GM18868 (cell line): ENCODE measurements at regions not wholly inside any gene's neighbourhood (a gene's known extent, or its start where the extent isn't known, plus 50 kb on each side); places are given as distances from the start of the nearest gene placed in this dataset.
"Not testable (repeated sequence)": the region's sequence is repeated elsewhere in the genome, so short reads cannot be mapped to it uniquely, and the experiment has no call there.

ENCODE experiments used
- ATAC-seq: cut with Tn5 transposase; IDR thresholded peaks from one replicate; pipeline ENCODE4 v1.9.1; 2021; ENCODE audit warnings: mild to moderate bottlenecking, moderate library complexity; ENCODE audit not compliant: unreplicated experiment

GRCh38 chr1:95297906-95298305 is 63.9 kb downstream of the RWDD3 start:
- not testable (repeated sequence) for ATAC-seq

- ATAC-seq = no peak
Observed at GRCh38 chr1:95301091-95301490, 67.1 kb downstream of the RWDD3 start.

GRCh38 chr1:95301614-95302013 is 67.6 kb downstream of the RWDD3 start:
- ATAC-seq = no peak

- ATAC-seq = no peak
Observed at GRCh38 chr1:95304803-95305202, 70.8 kb downstream of the RWDD3 start.

GRCh38 chr1:95308276-95309030 is 74.4 kb downstream of the RWDD3 start:
- ATAC-seq = no peak

GRCh38 chr1:95309031-95309471 is 75.0 kb downstream of the RWDD3 start:
- no peak for ATAC-seq

- no peak for ATAC-seq
Observed at GRCh38 chr1:95311014-95311413, 77.0 kb downstream of the RWDD3 start.

GRCh38 chr1:95311762-95312161 is 77.8 kb downstream of the RWDD3 start:
- no peak for ATAC-seq

GRCh38 chr1:95312181-95312580 is 78.2 kb downstream of the RWDD3 start:
- ATAC-seq = no peak

GRCh38 chr1:95313527-95313926 is 79.5 kb downstream of the RWDD3 start:
- ATAC-seq = no peak

GRCh38 chr1:95321531-95321930 is 87.5 kb downstream of the RWDD3 start:
- no peak for ATAC-seq

- ATAC-seq = no peak
Observed at GRCh38 chr1:95323123-95323522, 89.1 kb downstream of the RWDD3 start.

- no peak for ATAC-seq
Observed at GRCh38 chr1:95325349-95325748, 91.3 kb downstream of the RWDD3 start.

- no peak for ATAC-seq
Observed at GRCh38 chr1:95326023-95326422, 92.0 kb downstream of the RWDD3 start.

GRCh38 chr1:95332754-95333153 is 98.7 kb downstream of the RWDD3 start:
- no peak for ATAC-seq

GRCh38 chr1:95339377-95339776 is 105.4 kb downstream of the RWDD3 start:
- ATAC-seq = no peak

- no peak for ATAC-seq
Observed at GRCh38 chr1:95340061-95340460, 106.1 kb downstream of the RWDD3 start.

- no peak for ATAC-seq
Observed at GRCh38 chr1:95352767-95353166, 118.8 kb downstream of the RWDD3 start.

- no peak for ATAC-seq
Observed at GRCh38 chr1:95353194-95353593, 119.2 kb downstream of the RWDD3 start.

- ATAC-seq = no peak
Observed at GRCh38 chr1:95364546-95364945, 130.5 kb downstream of the RWDD3 start.

GRCh38 chr1:95366498-95366897 is 132.5 kb downstream of the RWDD3 start:
- ATAC-seq = no peak

- ATAC-seq = no peak
Observed at GRCh38 chr1:95368178-95368577, 134.2 kb downstream of the RWDD3 start.
